HEK293T (cell line): ENCODE measurements at regions not wholly inside any gene's neighbourhood (a gene's known extent, or its start where the extent isn't known, plus 50 kb on each side); places are given as distances from the start of the nearest gene placed in this dataset.

ENCODE experiments used
- CTCF ChIA-PET: fragments of 350-600 bp; formaldehyde crosslinking; extraction: SDS; loops from one replicate; lab custom pipeline; 2021; ENCODE audit warnings: antibody characterized with exemption, inconsistent platforms; lab: Yijun Ruan, JAX
- POLR2A ChIA-PET: fragments of 350-600 bp; formaldehyde crosslinking; extraction: SDS; loops from one replicate; lab custom pipeline; 2020; ENCODE audit warnings: antibody characterized with exemption, inconsistent platforms; lab: Yijun Ruan, JAX
- DNase-seq: peaks from one replicate; pipeline ENCODE4 v3.0.0; 2012; ENCODE audit warnings: mixed read lengths; ENCODE audit errors: extremely low spot score
- ARNT ChIP-seq: fragments of 450-650 bp; IDR thresholded peaks from 2 replicates; pipeline ENCODE4 v1.6.1; 2017; ENCODE audit warnings: mild to moderate bottlenecking
- BHLHE40 ChIP-seq: fragments of 450-650 bp; IDR thresholded peaks from 2 replicates; pipeline ENCODE4 v1.6.1; 2016; ENCODE audit warnings: mild to moderate bottlenecking, moderate library complexity, borderline replicate concordance
- CTBP1 ChIP-seq: fragments of 450-650 bp; IDR thresholded peaks from 2 replicates; pipeline ENCODE4 v1.6.1; 2016; ENCODE audit warnings: borderline replicate concordance
- ELF4 ChIP-seq: fragments of 450-650 bp; IDR thresholded peaks from 2 replicates; pipeline ENCODE4 v1.6.1; 2017; ENCODE audit warnings: antibody characterized with exemption
- FOXA1 ChIP-seq: fragments of 450-650 bp; IDR thresholded peaks from 2 replicates; pipeline ENCODE4 v1.6.1; 2016; ENCODE audit warnings: mild to moderate bottlenecking
- FOXK2 ChIP-seq: fragments of 450-650 bp; IDR thresholded peaks from 2 replicates; pipeline ENCODE4 v1.6.1; 2016; ENCODE audit warnings: mild to moderate bottlenecking
- FOXM1 ChIP-seq: fragments of 450-650 bp; IDR thresholded peaks from 2 replicates; pipeline ENCODE4 v1.6.1; 2017; ENCODE audit warnings: mild to moderate bottlenecking, borderline replicate concordance
- HDGF ChIP-seq: fragments of 450-650 bp; IDR thresholded peaks from 2 replicates; pipeline ENCODE4 v1.6.1; 2017; ENCODE audit warnings: antibody characterized with exemption, borderline replicate concordance
- L3MBTL2 ChIP-seq: fragments of 450-650 bp; conservative IDR thresholded peaks from 2 replicates; pipeline ENCODE4 v1.6.1; 2016; ENCODE audit warnings: mild to moderate bottlenecking
- LEF1 ChIP-seq: fragments of 450-650 bp; IDR thresholded peaks from 2 replicates; pipeline ENCODE4 v1.6.1; 2017; ENCODE audit warnings: mild to moderate bottlenecking, borderline replicate concordance
- NFRKB ChIP-seq: fragments of 450-650 bp; IDR thresholded peaks from 2 replicates; pipeline ENCODE4 v1.6.1; 2016; ENCODE audit warnings: mild to moderate bottlenecking, moderate library complexity
- PKNOX1 ChIP-seq: fragments of 450-650 bp; IDR thresholded peaks from 2 replicates; pipeline ENCODE4 v1.6.1; 2016
- SP1 ChIP-seq: fragments of 450-650 bp; IDR thresholded peaks from 2 replicates; pipeline ENCODE4 v1.6.1; 2017
- SUZ12 ChIP-seq: fragments of 450-650 bp; IDR thresholded peaks from 2 replicates; pipeline ENCODE4 v1.6.1; 2016; ENCODE audit warnings: mild to moderate bottlenecking
- TARDBP ChIP-seq: fragments of 450-650 bp; IDR thresholded peaks from 2 replicates; pipeline ENCODE4 v1.6.1; 2016
- ZNF384 ChIP-seq: fragments of 450-650 bp; IDR thresholded peaks from 2 replicates; pipeline ENCODE4 v1.6.1; 2016

- DNase-seq: no peak
- CTCF ChIA-PET: no interaction called here
- TF ChIP-seq CTBP1: no peak
- TF ChIP-seq BHLHE40: no peak
- no peak for TF ChIP-seq SUZ12
- no peak for TF ChIP-seq FOXM1
- TF ChIP-seq HDGF: no peak
- no peak for TF ChIP-seq NFRKB
- no peak for TF ChIP-seq SP1
- TF ChIP-seq ELF4: no peak
- TF ChIP-seq PKNOX1: no peak
- TF ChIP-seq LEF1: no peak
- no peak for TF ChIP-seq L3MBTL2
- no peak for TF ChIP-seq FOXK2
- TF ChIP-seq ZNF384: no peak
- TF ChIP-seq FOXA1: no peak
- TF ChIP-seq ARNT: no peak
- TF ChIP-seq TARDBP: no peak
- POLR2A ChIA-PET: no interaction called here
Measured at GRCh38 chr17:33508215-33508614, 215.1 kb upstream of the ASIC2 start.

- ChIA-PET POLR2A (no interaction called here), CTCF (no interaction called here)
- no peak for DNase-seq
- TF ChIP-seq L3MBTL2: no peak
- TF ChIP-seq HDGF: no peak
- no peak for TF ChIP-seq BHLHE40
- no peak for TF ChIP-seq FOXA1
- no peak for TF ChIP-seq SP1
- TF ChIP-seq ZNF384: no peak
- TF ChIP-seq FOXM1: no peak
- no peak for TF ChIP-seq SUZ12
- no peak for TF ChIP-seq ELF4
- no peak for TF ChIP-seq PKNOX1
- TF ChIP-seq FOXK2: no peak
- TF ChIP-seq TARDBP: no peak
- TF ChIP-seq LEF1: no peak
- TF ChIP-seq CTBP1: no peak
- no peak for TF ChIP-seq NFRKB
- no peak for TF ChIP-seq ARNT
Measured at GRCh38 chr17:33509331-33509730, 216.2 kb upstream of the ASIC2 start.

GRCh38 chr17:33511670-33512069, 218.6 kb upstream of the ASIC2 start:
- TF ChIP-seq FOXK2 (no peak), ARNT (no peak), TARDBP (no peak), SP1 (no peak), FOXM1 (no peak), SUZ12 (no peak), FOXA1 (no peak), ELF4 (no peak), CTBP1 (no peak), LEF1 (no peak), PKNOX1 (no peak), HDGF (no peak), NFRKB (no peak), L3MBTL2 (no peak), ZNF384 (no peak), BHLHE40 (no peak)
- CTCF ChIA-PET: no interaction called here
- DNase-seq: no peak
- POLR2A ChIA-PET: no interaction called here

- POLR2A ChIA-PET: no interaction called here
- TF ChIP-seq FOXK2 (no peak), HDGF (no peak), LEF1 (no peak), BHLHE40 (no peak), SUZ12 (no peak), FOXM1 (no peak), ZNF384 (no peak), SP1 (no peak), FOXA1 (no peak), ARNT (no peak)
- CTCF ChIA-PET: no interaction called here
- DNase-seq: no peak
Measured at GRCh38 chr17:33512113-33512512, 219.0 kb upstream of the ASIC2 start.

- CTCF ChIA-PET: no interaction called here
- POLR2A ChIA-PET: no interaction called here
- DNase-seq: no peak
- no peak for TF ChIP-seq BHLHE40
- TF ChIP-seq HDGF: no peak
- TF ChIP-seq ZNF384: no peak
- TF ChIP-seq ELF4: no peak
- TF ChIP-seq ARNT: no peak
- no peak for TF ChIP-seq FOXK2
- no peak for TF ChIP-seq LEF1
- no peak for TF ChIP-seq SP1
Measured at GRCh38 chr17:33513769-33514168, 220.7 kb upstream of the ASIC2 start.

- POLR2A ChIA-PET: no interaction called here
- CTCF ChIA-PET: no interaction called here
- TF ChIP-seq L3MBTL2: no peak
- TF ChIP-seq SP1: no peak
- no peak for TF ChIP-seq ELF4
- TF ChIP-seq FOXK2: no peak
- no peak for DNase-seq
Measured at GRCh38 chr17:33514369-33514768, 221.3 kb upstream of the ASIC2 start.
